ENCODE measurements at regions not wholly inside any gene's neighbourhood (a gene's known extent, or its start where the extent isn't known, plus 50 kb on each side); places are given as distances from the start of the nearest gene placed in this dataset.

GRCh38 chr9:78103971-78104433 is 72.4 kb upstream of the GNAQ start:
- no peaks in the 10 kb centered on the region for H3K4me1 ChIP-seq (ENCODE audit: control insufficient read depth in 4 of 4, insufficient read depth in 4 of 4, low read length in 3 of 4)
- no peak for TF ChIP-seq TAF1 (conservative IDR thresholded peaks at IDR 0.05)
- no peak for TF ChIP-seq FOXA2 (IDR thresholded peaks at IDR 0.05)
- TF ChIP-seq NR2F2 (IDR thresholded peaks at IDR 0.05), result no peak
- no peak for TF ChIP-seq EGR1 (IDR thresholded peaks at IDR 0.05; ENCODE audit: low read depth in 2 of 2)
- TF ChIP-seq MAX (IDR thresholded peaks at IDR 0.05), result no peak
- no peak for TF ChIP-seq CTCF (IDR thresholded peaks at IDR 0.05; ENCODE audit: low read depth, low read length, missing input control)
- no peak for TF ChIP-seq HNF4G (IDR thresholded peaks at IDR 0.05)
- no peak for TF ChIP-seq ATF3 (IDR thresholded peaks at IDR 0.05)
- no peak for TF ChIP-seq SP1 (IDR thresholded peaks at IDR 0.05)
- no peak for TF ChIP-seq GABPA (IDR thresholded peaks at IDR 0.05 in 1 of 2, conservative IDR thresholded peaks at IDR 0.05 in 1 of 2)
- H3K9ac ChIP-seq (ENCODE audit: low read depth in 1 of 2, low read length in 2 of 2), result no peak overlapping the region
- peaks cover 0 to 2% (median under 1%) of the 10 kb centered on the region in 4 donors for H3K9me3 ChIP-seq (ENCODE audit: control insufficient read depth in 4 of 4, low read length in 3 of 4)
- DNase-seq (ENCODE audit: low spot score), result no peak
- no peak overlapping the region for H3K27ac ChIP-seq (ENCODE audit: low read depth in 1 of 2, low read length in 2 of 2)
- WGBS, result 75% methylated on average over 6 of the region's 6 CpGs
- H3K27me3 ChIP-seq (ENCODE audit: control insufficient read depth in 4 of 4, insufficient read depth in 4 of 4, low read length in 3 of 4), result no peaks in the 10 kb centered on the region
- no peak overlapping the region for H3K4me3 ChIP-seq (ENCODE audit: low read depth in 1 of 3, low read length in 3 of 3)
- no peaks in the 10 kb centered on the region for H3K36me3 ChIP-seq (ENCODE audit: control insufficient read depth in 4 of 4, insufficient read depth in 3 of 4, low read depth in 1 of 4, low read length in 3 of 4)

- WGBS, result 40% methylated on average over 2 of the region's 2 CpGs
- Histone ChIP-seq H3K9ac (ENCODE audit: low read depth in 1 of 2, low read length in 2 of 2) (no peak overlapping the region), H3K4me1 (ENCODE audit: control insufficient read depth in 4 of 4, insufficient read depth in 4 of 4, low read length in 3 of 4) (no peaks in the 10 kb centered on the region), H3K27ac (ENCODE audit: low read depth in 1 of 2, low read length in 2 of 2) (no peak overlapping the region), H3K27me3 (ENCODE audit: control insufficient read depth in 4 of 4, insufficient read depth in 4 of 4, low read length in 3 of 4) (no peaks in the 10 kb centered on the region), H3K4me3 (ENCODE audit: low read depth in 1 of 3, low read length in 3 of 3) (no peak overlapping the region), H3K36me3 (ENCODE audit: control insufficient read depth in 4 of 4, insufficient read depth in 3 of 4, low read depth in 1 of 4, low read length in 3 of 4) (no peaks in the 10 kb centered on the region), H3K9me3 (ENCODE audit: control insufficient read depth in 4 of 4, low read length in 3 of 4) (peaks cover 0 to 2% (median under 1%) of the 10 kb centered on the region in 4 donors)
- DNase-seq (ENCODE audit: low spot score), result no peak
- TF ChIP-seq GABPA (IDR thresholded peaks at IDR 0.05 in 1 of 2, conservative IDR thresholded peaks at IDR 0.05 in 1 of 2) (no peak), HNF4G (IDR thresholded peaks at IDR 0.05) (no peak), CTCF (IDR thresholded peaks at IDR 0.05; ENCODE audit: low read depth, low read length, missing input control) (no peak), ZBTB33 (IDR thresholded peaks at IDR 0.05) (no peak), SP1 (IDR thresholded peaks at IDR 0.05) (no peak), EGR1 (IDR thresholded peaks at IDR 0.05; ENCODE audit: low read depth in 2 of 2) (no peak), MAX (IDR thresholded peaks at IDR 0.05) (no peak), REST (IDR thresholded peaks at IDR 0.05) (no peak), NR2F2 (IDR thresholded peaks at IDR 0.05) (no peak), RAD21 (IDR thresholded peaks at IDR 0.05) (no peak), JUND (IDR thresholded peaks at IDR 0.05) (no peak), TAF1 (conservative IDR thresholded peaks at IDR 0.05) (no peak), FOXA2 (IDR thresholded peaks at IDR 0.05) (no peak), HNF4A (conservative IDR thresholded peaks at IDR 0.05) (no peak), FOXA1 (IDR thresholded peaks at IDR 0.05) (no peak), YY1 (IDR thresholded peaks at IDR 0.05) (no peak), RXRA (IDR thresholded peaks at IDR 0.05) (no peak), ATF3 (IDR thresholded peaks at IDR 0.05) (no peak)
Observed at GRCh38 chr9:78101247-78101646, 69.6 kb upstream of the GNAQ start.
